Astrocyte of the spinal cord (primary cell): ENCODE measurements at regions not wholly inside any gene's neighbourhood (a gene's known extent, or its start where the extent isn't known, plus 50 kb on each side); places are given as distances from the start of the nearest gene placed in this dataset.

Experiments used
- DNase-seq: peaks from one replicate; pipeline ENCODE4 v3.0.0; 2011; ENCODE audit warnings: low read depth, low spot score
- H3K4me3 ChIP-seq: 2 replicates; pipeline ENCODE4 v1.5.1; 2011; ENCODE audit warnings: low read depth, mild to moderate bottlenecking, low read length, moderate library complexity
- in situ Hi-C: cut with HindIII; loops from 2 replicates; pipeline ENCODE4 v1.10.0; 2017; ENCODE audit warnings: low sequenced_read_pairs
- TF ChIP-seq, protein P1 (sequence below): IDR thresholded peaks from 2 replicates; pipeline ENCODE4 v1.5.1; 2012; ENCODE audit warnings: low read depth, mild to moderate bottlenecking, low read length, inconsistent platforms

DNA sequence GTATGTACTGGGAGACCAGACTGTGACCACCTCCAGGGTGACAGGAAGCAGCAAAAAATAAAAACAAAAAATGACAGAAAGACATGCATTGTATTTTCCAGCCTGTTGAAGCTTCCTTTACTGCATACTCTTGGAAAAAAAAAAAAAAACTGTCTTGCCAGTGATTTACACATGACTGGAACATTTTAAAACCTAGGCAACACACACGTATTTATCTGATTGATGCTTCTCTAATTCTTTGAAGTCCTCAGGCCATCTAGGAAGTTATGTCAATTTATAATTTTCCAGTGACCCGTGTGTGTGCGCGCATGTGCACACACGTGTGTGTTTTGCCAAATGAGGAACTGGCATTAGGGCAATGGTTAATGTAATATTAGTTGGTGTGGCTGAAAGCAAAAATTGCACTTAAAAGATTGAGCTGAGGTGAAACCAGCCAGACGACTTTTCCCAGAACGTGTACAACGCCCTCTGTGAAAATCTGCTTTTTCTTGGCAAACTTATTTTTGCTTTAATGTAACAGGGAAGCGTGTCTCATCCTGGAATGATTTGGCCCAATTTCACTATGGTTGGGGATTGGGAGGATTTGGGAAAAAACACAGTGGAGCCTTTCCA is 315.2 kb downstream of the TFAP2A start:
- no peak overlapping the region for H3K4me3 ChIP-seq
- TF ChIP-seq, protein P1, sequence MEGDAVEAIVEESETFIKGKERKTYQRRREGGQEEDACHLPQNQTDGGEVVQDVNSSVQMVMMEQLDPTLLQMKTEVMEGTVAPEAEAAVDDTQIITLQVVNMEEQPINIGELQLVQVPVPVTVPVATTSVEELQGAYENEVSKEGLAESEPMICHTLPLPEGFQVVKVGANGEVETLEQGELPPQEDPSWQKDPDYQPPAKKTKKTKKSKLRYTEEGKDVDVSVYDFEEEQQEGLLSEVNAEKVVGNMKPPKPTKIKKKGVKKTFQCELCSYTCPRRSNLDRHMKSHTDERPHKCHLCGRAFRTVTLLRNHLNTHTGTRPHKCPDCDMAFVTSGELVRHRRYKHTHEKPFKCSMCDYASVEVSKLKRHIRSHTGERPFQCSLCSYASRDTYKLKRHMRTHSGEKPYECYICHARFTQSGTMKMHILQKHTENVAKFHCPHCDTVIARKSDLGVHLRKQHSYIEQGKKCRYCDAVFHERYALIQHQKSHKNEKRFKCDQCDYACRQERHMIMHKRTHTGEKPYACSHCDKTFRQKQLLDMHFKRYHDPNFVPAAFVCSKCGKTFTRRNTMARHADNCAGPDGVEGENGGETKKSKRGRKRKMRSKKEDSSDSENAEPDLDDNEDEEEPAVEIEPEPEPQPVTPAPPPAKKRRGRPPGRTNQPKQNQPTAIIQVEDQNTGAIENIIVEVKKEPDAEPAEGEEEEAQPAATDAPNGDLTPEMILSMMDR = no peak
- no peak for DNase-seq
- in situ Hi-C loops = no loop called here

DNA sequence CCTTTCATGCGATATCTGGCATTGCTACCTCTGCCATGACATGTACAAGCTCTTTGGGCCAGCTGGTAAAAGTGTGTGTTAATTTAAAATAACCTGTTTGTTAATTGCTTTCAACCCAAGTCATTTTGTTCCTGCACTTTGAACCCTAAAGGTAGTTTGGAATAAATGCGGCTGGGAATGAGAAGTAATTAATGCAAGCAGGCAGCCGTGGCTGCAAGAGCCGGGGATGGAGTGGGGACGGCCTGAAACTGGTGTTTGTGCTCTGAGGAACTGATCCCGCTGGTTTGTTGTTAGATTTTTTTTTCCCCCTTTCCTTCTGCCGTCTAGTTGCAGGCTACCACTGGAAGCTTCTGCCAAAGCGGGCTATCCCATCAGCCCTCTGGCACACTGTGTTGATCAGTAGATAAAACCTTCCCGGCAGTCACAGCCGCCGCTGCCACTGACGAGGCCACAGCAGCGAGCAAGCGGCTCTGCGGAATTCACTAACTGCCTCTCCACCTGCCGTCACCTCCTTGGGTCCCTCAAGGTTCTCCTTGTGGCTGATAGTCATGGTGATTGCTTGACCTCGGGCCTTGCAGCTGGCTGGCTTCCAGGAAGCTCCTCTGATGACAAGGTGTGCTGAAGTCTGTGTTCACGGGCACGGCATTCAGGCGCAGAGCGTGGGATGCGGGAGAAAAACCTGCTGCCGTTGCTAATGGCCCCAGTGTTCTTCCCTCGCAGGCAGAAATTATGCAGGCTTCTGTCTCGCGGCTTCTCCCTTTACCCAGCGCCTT is 315.9 kb downstream of the TFAP2A start:
- no peak for DNase-seq

DNA sequence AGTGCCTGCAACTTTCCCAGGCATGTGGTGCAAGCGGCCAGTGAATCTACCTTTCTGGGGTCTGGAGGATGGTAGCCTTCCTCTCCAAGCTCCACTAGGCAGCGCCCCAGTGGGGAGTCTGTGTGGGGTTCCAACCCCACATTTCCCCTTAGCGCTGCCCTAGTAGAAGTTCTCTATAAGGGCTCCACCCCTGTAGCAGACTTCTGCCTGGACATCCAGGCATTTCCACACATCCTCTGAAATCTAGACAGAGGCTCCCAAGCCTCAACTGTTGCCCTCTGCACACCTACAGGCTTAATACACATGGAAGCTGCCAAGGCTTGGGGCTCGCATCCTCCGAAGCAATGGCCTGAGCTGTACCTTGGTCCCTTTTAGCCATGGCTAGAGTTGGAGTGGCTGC is 321.6 kb downstream of the TFAP2A start:
- no peak for DNase-seq
- TF ChIP-seq, protein P1 = no peak
- in situ Hi-C loops = no loop called here
- H3K4me3 ChIP-seq = no peak overlapping the region

More for the DNA sequence above, 315.9 kb downstream of the TFAP2A start:
- in situ Hi-C loops = no loop called here
- no peak overlapping the region for H3K4me3 ChIP-seq
- TF ChIP-seq, protein P1 = no peak

DNA sequence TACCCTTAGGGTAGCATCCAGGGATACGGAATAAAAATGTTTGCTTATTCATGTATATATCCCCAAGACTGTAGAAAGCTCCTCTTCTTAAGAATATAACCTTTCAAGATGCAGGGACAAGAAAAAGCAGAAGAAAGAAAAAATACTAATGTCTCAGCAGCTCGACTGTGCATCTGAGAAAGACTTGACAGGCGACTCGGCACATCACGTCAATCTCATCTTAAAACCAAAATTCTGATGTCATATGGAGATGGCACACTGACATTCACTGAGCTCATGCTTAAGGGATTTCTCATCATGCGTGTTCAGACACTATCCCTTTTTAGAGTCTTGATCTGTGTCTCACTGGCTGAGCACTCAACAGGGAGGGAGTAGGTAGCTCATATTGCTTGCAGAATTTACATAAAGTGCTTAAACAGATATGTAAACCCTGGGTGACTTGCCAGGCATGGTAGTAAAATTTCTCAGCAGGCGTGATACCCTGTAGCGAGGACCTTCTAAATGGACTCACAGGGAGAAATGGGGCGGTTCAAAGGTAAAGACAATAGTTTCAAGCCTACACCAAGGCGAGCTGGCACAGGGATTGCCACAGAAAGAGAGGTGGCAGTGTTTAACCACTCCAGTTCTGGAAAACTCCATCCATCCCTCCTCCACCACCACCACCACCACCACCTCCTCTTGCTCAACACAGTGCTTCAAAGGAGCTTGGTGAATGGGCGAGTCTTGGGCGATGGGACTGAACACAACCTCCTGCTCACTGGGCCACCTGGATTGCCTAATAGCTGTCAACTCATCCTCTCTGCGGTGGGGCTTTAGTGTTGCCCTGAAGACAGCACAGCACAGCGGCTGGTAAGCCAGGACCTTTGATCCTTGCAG is 330.5 kb downstream of the TFAP2A start:
- TF ChIP-seq, protein P1 = no peak
- in situ Hi-C loops = no loop called here
- H3K4me3 ChIP-seq = no peak overlapping the region
- DNase-seq = no peak

DNA sequence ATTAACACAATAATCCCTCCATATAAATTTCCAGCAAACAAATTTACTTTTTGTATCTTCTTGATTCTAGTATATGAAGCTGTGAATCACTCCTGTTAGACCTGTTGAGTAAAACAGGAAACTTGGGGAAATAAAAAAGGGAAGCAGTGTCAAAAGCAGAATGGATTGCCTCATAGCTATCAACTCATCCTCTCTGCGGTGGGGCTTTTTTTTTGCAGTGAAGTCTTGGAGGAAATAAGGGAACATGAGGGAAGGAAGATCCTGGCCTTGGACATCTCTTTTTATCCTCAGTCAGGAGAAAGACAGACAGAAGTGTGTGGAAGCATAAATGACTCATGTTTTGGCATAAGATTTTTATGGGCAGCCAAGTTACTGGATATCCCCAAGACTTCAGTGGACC is 332.5 kb downstream of the TFAP2A start:
- DNase-seq = no peak
- in situ Hi-C loops = no loop called here
- TF ChIP-seq, protein P1 = no peak
- no peak overlapping the region for H3K4me3 ChIP-seq

DNA sequence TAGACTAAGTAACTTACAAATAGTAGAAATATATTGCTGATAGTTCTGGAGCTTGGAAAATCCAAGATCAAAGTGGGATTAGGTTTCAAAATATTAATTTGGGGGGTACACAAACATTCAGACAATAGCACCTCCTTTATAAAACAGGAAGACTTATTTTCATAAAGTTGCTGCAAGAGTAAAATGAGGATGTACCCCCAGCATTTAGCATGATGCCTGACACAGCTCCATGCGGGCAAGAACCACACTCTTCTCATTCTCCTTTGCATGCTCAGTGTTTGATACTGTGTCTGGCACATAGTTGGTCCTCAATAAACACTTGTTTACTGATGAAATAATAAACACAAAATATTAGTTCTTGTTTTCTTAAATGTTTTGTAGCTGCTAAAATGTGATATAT is 332.9 kb downstream of the TFAP2A start:
- no peak overlapping the region for H3K4me3 ChIP-seq
- in situ Hi-C loops = no loop called here
- TF ChIP-seq, protein P1 = no peak

More for the DNA sequence above, 332.9 kb downstream of the TFAP2A start:
- DNase-seq = no peak
